ENCODE measurements at regions not wholly inside any gene's neighbourhood (a gene's known extent, or its start where the extent isn't known, plus 50 kb on each side); places are given as distances from the start of the nearest gene placed in this dataset.
A peak's percentile ranks its signal among the peaks of the same experiment; 100 is the strongest.

DNA sequence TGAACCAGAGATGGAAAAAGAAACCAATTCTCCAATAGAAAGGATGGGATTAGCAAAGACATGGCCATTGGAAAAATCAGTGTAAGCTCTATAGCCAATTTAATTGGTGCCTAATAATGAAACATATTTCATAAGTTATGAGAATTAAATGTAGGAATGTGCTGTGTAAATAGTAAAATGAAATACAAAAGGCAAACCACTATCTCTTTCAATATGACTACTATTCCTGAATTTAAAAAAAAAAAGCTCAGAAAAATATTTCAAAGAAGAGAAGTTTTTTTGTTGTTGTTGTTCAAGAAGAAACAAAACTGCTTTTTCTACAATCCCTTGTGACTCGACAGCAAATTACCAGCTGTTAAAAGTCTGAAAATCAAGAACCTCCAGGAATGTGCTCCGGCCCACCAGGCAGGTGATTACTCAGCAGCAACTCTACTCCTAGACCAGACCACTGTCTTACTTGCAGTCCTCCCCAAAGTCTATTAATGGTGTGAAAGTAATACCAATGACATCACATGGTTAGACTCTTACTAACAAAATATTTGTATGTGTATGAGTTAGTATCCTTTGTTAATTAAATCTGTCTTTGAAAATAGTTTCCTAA, 362.4 kb downstream of the KCTD12 start:
- Mint-ChIP-seq H3K27ac (no peak overlapping the region), H3K27me3 (ENCODE audit: insufficient read depth) (no peaks in the 10 kb centered on the region; the same call in 1 of the 2 replicates), H3K9me3 (no peaks in the 10 kb centered on the region), H3K4me3 (no peak overlapping the region), H3K4me1 (ENCODE audit: low read depth) (no peaks in the 10 kb centered on the region), H3K36me3 (ENCODE audit: low read depth) (no peaks in the 10 kb centered on the region)
- TF ChIP-seq, protein P1, sequence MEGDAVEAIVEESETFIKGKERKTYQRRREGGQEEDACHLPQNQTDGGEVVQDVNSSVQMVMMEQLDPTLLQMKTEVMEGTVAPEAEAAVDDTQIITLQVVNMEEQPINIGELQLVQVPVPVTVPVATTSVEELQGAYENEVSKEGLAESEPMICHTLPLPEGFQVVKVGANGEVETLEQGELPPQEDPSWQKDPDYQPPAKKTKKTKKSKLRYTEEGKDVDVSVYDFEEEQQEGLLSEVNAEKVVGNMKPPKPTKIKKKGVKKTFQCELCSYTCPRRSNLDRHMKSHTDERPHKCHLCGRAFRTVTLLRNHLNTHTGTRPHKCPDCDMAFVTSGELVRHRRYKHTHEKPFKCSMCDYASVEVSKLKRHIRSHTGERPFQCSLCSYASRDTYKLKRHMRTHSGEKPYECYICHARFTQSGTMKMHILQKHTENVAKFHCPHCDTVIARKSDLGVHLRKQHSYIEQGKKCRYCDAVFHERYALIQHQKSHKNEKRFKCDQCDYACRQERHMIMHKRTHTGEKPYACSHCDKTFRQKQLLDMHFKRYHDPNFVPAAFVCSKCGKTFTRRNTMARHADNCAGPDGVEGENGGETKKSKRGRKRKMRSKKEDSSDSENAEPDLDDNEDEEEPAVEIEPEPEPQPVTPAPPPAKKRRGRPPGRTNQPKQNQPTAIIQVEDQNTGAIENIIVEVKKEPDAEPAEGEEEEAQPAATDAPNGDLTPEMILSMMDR (IDR thresholded peaks at IDR 0.05), result no peak
- no peak for DNase-seq

DNA sequence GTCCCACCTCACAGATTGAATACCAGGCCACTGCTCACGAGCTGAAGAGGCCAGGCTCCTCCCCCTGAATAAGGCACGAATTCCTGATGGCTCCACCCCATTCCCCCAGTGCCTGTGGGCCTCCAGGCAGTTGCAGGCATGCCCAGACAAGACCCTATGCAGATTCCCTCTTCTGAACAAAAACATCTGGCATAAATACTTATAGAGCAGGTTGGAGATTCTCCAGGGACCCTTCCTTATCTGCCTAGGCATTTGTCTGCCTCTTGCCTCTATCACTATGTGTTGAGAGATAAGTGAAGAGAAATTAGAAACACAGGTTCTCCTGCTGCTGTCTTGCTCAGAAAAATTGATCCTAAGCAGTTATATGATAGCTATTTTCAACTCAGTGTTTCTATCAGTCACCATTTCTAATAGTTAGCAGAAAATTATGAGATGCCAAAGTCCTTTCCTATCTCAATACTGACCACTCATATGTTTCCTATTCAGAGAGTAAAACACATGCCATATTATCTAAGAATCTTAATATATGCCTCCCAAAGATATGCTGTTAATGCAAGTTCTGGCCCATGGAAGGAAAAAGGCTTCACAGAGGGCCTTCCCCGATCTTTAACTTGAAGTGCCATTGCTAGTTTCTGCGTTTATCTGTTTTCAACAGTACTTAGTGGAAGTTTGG, 364.0 kb downstream of the KCTD12 start:
- no peaks in the 10 kb centered on the region for H3K9me3 Mint-ChIP-seq

DNA sequence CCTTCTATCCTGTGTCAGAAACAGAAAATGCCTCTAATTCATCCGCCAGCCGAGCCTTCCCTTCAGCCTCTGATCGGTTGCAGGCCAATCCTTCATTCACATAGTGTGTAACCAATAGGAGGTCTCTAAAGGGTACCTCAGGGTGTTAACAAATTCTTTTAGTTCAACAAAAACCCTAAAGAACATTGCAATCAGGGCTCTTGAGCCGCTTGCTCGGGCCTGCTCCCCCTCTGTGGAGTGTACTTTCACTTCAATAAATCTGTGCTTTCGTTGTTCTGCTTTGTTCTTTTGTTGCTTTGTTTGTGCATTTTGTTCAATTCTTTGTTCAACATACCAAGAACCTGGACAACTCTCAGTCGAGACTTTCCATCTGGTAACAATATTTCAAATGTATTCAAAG, 366.5 kb downstream of the KCTD12 start:
- Mint-ChIP-seq H3K36me3 (ENCODE audit: low read depth) (no peaks in the 10 kb centered on the region), H3K4me3 (0 out of 2 replicates have a peak overlapping the region, but pooled peaks have one; percentile 4), H3K27ac (no peak overlapping the region), H3K9me3 (no peaks in the 10 kb centered on the region), H3K4me1 (ENCODE audit: low read depth) (peaks cover 25% of the 10 kb centered on the region), H3K27me3 (ENCODE audit: insufficient read depth) (peaks cover 2% of the 10 kb centered on the region; the same call in 1 of the 2 replicates)
- DNase-seq, result no peak
- TF ChIP-seq, protein P1 (IDR thresholded peaks at IDR 0.05), result no peak

More for the DNA sequence above, 364.0 kb downstream of the KCTD12 start:
- no peak overlapping the region for H3K27ac Mint-ChIP-seq
- no peaks in the 10 kb centered on the region for H3K36me3 Mint-ChIP-seq (ENCODE audit: low read depth)
- TF ChIP-seq, protein P1 (IDR thresholded peaks at IDR 0.05), result no peak
- H3K27me3 Mint-ChIP-seq (ENCODE audit: insufficient read depth), result peaks cover 2% of the 10 kb centered on the region; the same call in 1 of the 2 replicates
- DNase-seq, result no peak
- no peak overlapping the region for H3K4me3 Mint-ChIP-seq
- peaks cover 3% of the 10 kb centered on the region; the same call in 1 of the 2 replicates for H3K4me1 Mint-ChIP-seq (ENCODE audit: low read depth)

DNA sequence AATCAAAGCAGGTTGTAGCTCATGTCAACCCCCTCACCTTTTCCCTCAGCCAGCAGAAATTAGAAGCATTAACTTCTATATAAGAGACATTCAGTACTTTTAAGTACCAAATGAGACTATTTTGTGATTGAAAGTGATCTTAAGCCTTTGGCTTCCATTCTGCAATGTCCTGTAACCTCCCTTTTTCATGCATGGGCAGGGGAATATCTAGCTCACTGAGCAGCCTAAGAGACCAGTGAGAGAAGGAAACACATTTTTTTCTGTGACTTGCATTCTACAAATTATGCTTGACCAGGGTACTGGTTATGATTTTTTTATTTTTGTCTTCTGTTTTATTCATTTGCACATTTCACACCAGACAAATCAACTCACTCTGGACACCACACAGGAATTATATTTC, 369.6 kb downstream of the KCTD12 start:
- Mint-ChIP-seq H3K27me3 (ENCODE audit: insufficient read depth) (peaks cover 8% of the 10 kb centered on the region; the same call in 1 of the 2 replicates), H3K36me3 (ENCODE audit: low read depth) (no peaks in the 10 kb centered on the region), H3K4me3 (no peak overlapping the region), H3K4me1 (ENCODE audit: low read depth) (peaks cover 37% of the 10 kb centered on the region), H3K27ac (no peak overlapping the region), H3K9me3 (no peaks in the 10 kb centered on the region)
- TF ChIP-seq, protein P1 (IDR thresholded peaks at IDR 0.05), result no peak
- DNase-seq, result no peak

DNA sequence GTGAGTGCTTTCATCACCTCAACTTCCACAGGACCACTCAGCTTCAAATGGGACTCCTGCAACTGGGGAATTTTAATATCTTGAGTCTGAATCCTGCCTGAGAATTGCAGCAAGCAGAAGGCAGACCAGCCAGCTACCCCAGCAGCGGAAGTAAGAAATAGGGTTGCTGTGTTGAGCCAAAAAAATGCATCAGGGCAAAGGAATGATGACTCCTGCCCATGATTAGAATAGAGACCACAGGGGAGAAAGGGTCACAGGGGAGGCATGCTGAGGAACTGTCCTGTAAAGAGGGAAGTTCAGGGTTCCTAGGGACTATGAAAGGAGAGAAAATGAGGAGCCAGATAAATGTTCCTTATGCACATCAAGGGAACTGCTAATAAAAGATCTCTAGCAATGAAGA, 370.2 kb downstream of the KCTD12 start:
- peak overlapping the region; percentile 9 for H3K4me3 Mint-ChIP-seq
- H3K4me1 Mint-ChIP-seq (ENCODE audit: low read depth), result peaks cover 37% of the 10 kb centered on the region
- TF ChIP-seq, protein P1 (IDR thresholded peaks at IDR 0.05), result no peak
- H3K36me3 Mint-ChIP-seq (ENCODE audit: low read depth), result no peaks in the 10 kb centered on the region
- DNase-seq, result peak; percentile 71
- H3K27me3 Mint-ChIP-seq (ENCODE audit: insufficient read depth), result peaks cover 8% of the 10 kb centered on the region; the same call in 1 of the 2 replicates
- no peaks in the 10 kb centered on the region for H3K9me3 Mint-ChIP-seq
- peak overlapping the region; percentile 37; the same call in 1 of the 2 replicates for H3K27ac Mint-ChIP-seq
